ENCODE measurements at regions not wholly inside any gene's neighbourhood (a gene's known extent, or its start where the extent isn't known, plus 50 kb on each side); places are given as distances from the start of the nearest gene placed in this dataset.

- no peak overlapping the region for H3K27ac ChIP-seq (ENCODE audit: extremely low read depth, low read depth, low read length)
- H3K4me1 ChIP-seq (ENCODE audit: control insufficient read depth, insufficient read depth, low read length), result peaks cover 20% of the 10 kb centered on the region
- H3K36me3 ChIP-seq (ENCODE audit: control insufficient read depth in 2 of 2, insufficient read depth in 1 of 2, low read length in 2 of 2), result no peaks in the 10 kb centered on the region
- no peak for TF ChIP-seq ZNF311 (tag by site-specific recombination; IDR thresholded peaks at IDR 0.05; ENCODE audit: borderline replicate concordance)
- TF ChIP-seq HIC1 (tag by site-specific recombination; IDR thresholded peaks at IDR 0.05), result no peak
- TF ChIP-seq ZNF398 (tag by site-specific recombination; IDR thresholded peaks at IDR 0.05), result no peak
- TF ChIP-seq ZNF626 (tag by site-specific recombination; IDR thresholded peaks at IDR 0.05), result no peak
- TF ChIP-seq ZNF580 (tag by site-specific recombination; IDR thresholded peaks at IDR 0.05), result no peak
- TF ChIP-seq PRDM2 (tag by site-specific recombination; IDR thresholded peaks at IDR 0.05; ENCODE audit: borderline replicate concordance), result no peak
- TF ChIP-seq ZNF121 (tag by site-specific recombination; IDR thresholded peaks at IDR 0.05), result no peak
- TF ChIP-seq ZNF16 (tag by site-specific recombination; IDR thresholded peaks at IDR 0.05; ENCODE audit: low read depth), result no peak
- no peak for TF ChIP-seq ZNF354C (tag by site-specific recombination; IDR thresholded peaks at IDR 0.05; ENCODE audit: borderline replicate concordance, low read depth)
- no peak for TF ChIP-seq ZNF585B (tag by site-specific recombination; IDR thresholded peaks at IDR 0.05)
- ChIA-PET CTCF (interaction anchor here (0.6 to 1.1 kb wide), 2 partner anchors 21 to 1043 kb away, joined by 3 read pairs; no protein-coding TSS in a partner anchor), POLR2A (no interaction called here)
- H3K9me3 ChIP-seq (ENCODE audit: control insufficient read depth, insufficient read depth, low read depth, low read length), result no peaks in the 10 kb centered on the region
- H3K4me3 ChIP-seq (ENCODE audit: low read depth, low read length), result no peak overlapping the region
Observed at GRCh38 chr10:113364227-113364626, 188.6 kb upstream of the HABP2 start.

GRCh38 chr10:113368666-113369364 lies 184.0 kb upstream of the HABP2 start:
- Histone ChIP-seq H3K4me3 (ENCODE audit: low read depth, low read length) (no peak overlapping the region), H3K36me3 (ENCODE audit: control insufficient read depth in 2 of 2, insufficient read depth in 1 of 2, low read length in 2 of 2) (no peaks in the 10 kb centered on the region), H3K4me1 (ENCODE audit: control insufficient read depth, insufficient read depth, low read length) (peaks cover 9% of the 10 kb centered on the region; the same call in 1 of the 2 replicates), H3K27ac (ENCODE audit: extremely low read depth, low read depth, low read length) (no peak overlapping the region), H3K9me3 (ENCODE audit: control insufficient read depth, insufficient read depth, low read depth, low read length) (no peaks in the 10 kb centered on the region)
- POLR2A ChIA-PET, result no interaction called here
- CTCF ChIA-PET, result interaction anchor here (0.6 kb wide), 1 partner anchor 696 kb away, joined by 3 read pairs; no protein-coding TSS in a partner anchor
- no peak for TF ChIP-seq OSR2 (tag by site-specific recombination; IDR thresholded peaks at IDR 0.05)
- 0 out of 2 replicates have a peak, but pooled peaks have one; percentile 21 for TF ChIP-seq ZNF341 (tag by site-specific recombination; IDR thresholded peaks at IDR 0.05; ENCODE audit: low read depth)
- TF ChIP-seq REPIN1 (tag by site-specific recombination; IDR thresholded peaks at IDR 0.05; ENCODE audit: low read depth), result no peak
- no peak for TF ChIP-seq ZNF645 (tag by site-specific recombination; IDR thresholded peaks at IDR 0.05)
- no peak for TF ChIP-seq ZNF221 (tag by site-specific recombination; IDR thresholded peaks at IDR 0.05; ENCODE audit: borderline replicate concordance)

Measured in HEK293 (cell line).